ENCODE measurements at regions not wholly inside any gene's neighbourhood (a gene's known extent, or its start where the extent isn't known, plus 50 kb on each side); places are given as distances from the start of the nearest gene placed in this dataset.

- Histone ChIP-seq H3K36me3 (ENCODE audit: control insufficient read depth, insufficient read depth, low read length) (no peaks in the 10 kb centered on the region), H3K4me3 (ENCODE audit: low read depth in 2 of 2, low read length in 2 of 2) (no peak overlapping the region), H3K27ac (ENCODE audit: low read length) (no peak overlapping the region), H3K9me3 (ENCODE audit: control insufficient read depth, insufficient read depth, low read depth, low read length) (no peaks in the 10 kb centered on the region), H3K4me1 (ENCODE audit: control insufficient read depth, insufficient read depth, low read length) (no peaks in the 10 kb centered on the region), H3K27me3 (ENCODE audit: control insufficient read depth, insufficient read depth, low read length) (no peaks in the 10 kb centered on the region)
- BruUV-seq (replicated peaks), result no TSS peak
- in situ Hi-C loops (cut with HindIII; ENCODE audit: low pct_unique_long_range_greater_than_20kb, low sequenced_read_pairs) (no loop called here), intact Hi-C loops (cut with micrococcal nuclease; ENCODE audit: unreplicated experiment) (no loop called here)
- CTCF ChIA-PET, result no interaction called here
- TF ChIP-seq POLR2AphosphoS5 (IDR thresholded peaks at IDR 0.05; ENCODE audit: low read depth, low read length) (no peak), REST (IDR thresholded peaks at IDR 0.05; ENCODE audit: insufficient read depth in 1 of 2, low read depth in 2 of 2, low read length in 1 of 2) (no peak), CTCF (IDR thresholded peaks at IDR 0.05) (no peak), SIN3A (IDR thresholded peaks at IDR 0.05; ENCODE audit: borderline replicate concordance, insufficient read depth, low read depth, low read length) (no peak), TCF7L2 (IDR thresholded peaks at IDR 0.05; ENCODE audit: low read depth, low read length) (no peak)
- DNase-seq (ENCODE audit: low read depth, low spot score) (no peak), ATAC-seq (no peak)
- POLR2A ChIA-PET, result no interaction called here
These were observed 189.6 kb upstream of the SOX5 start for GRCh38 chr12:24139035-24139434.

GRCh38 chr12:24138041-24138440 is 188.6 kb upstream of the SOX5 start:
- POLR2A ChIA-PET, result no interaction called here
- H3K36me3 ChIP-seq (ENCODE audit: control insufficient read depth, insufficient read depth, low read length), result no peaks in the 10 kb centered on the region
- H3K4me3 ChIP-seq (ENCODE audit: low read depth in 2 of 2, low read length in 2 of 2), result no peak overlapping the region
- BruUV-seq (replicated peaks), result no TSS peak
- H3K27me3 ChIP-seq (ENCODE audit: control insufficient read depth, insufficient read depth, low read length), result no peaks in the 10 kb centered on the region
- H3K27ac ChIP-seq (ENCODE audit: low read length), result no peak overlapping the region
- intact Hi-C loops (cut with micrococcal nuclease; ENCODE audit: unreplicated experiment), result no loop called here
- no peak for TF ChIP-seq REST (IDR thresholded peaks at IDR 0.05; ENCODE audit: insufficient read depth in 1 of 2, low read depth in 2 of 2, low read length in 1 of 2)
- in situ Hi-C loops (cut with HindIII; ENCODE audit: low pct_unique_long_range_greater_than_20kb, low sequenced_read_pairs), result no loop called here
- CTCF ChIA-PET, result no interaction called here
- ATAC-seq (no peak), DNase-seq (ENCODE audit: low read depth, low spot score) (no peak)
- no peaks in the 10 kb centered on the region for H3K9me3 ChIP-seq (ENCODE audit: control insufficient read depth, insufficient read depth, low read depth, low read length)
- H3K4me1 ChIP-seq (ENCODE audit: control insufficient read depth, insufficient read depth, low read length), result no peaks in the 10 kb centered on the region

Measured in Panc1 (cell line).